Liver (tissue), 8 donors: ENCODE measurements at regions not wholly inside any gene's neighbourhood (a gene's known extent, or its start where the extent isn't known, plus 50 kb on each side); places are given as distances from the start of the nearest gene placed in this dataset.

ENCODE experiments used
- DNase-seq: peaks from one replicate; pipeline ENCODE4 v3.0.0-alpha.2; 2017; ENCODE audit warnings: low spot score
- H3K27ac ChIP-seq, 2 donors: one replicate each; pipeline ENCODE4 v1.7.0; 2013; ENCODE audit warnings: inconsistent platforms in 2 of 2, low read length in 2 of 2, control low read depth in 1 of 2, low read depth in 1 of 2, mild to moderate bottlenecking in 1 of 2
- H3K27me3 ChIP-seq, 4 donors: one replicate each; pipeline versions ENCODE4 v1.6.1 to v1.7.0; 2013; ENCODE audit warnings: low read length in 3 of 4, inconsistent platforms in 1 of 4, mild to moderate bottlenecking in 1 of 4, moderate library complexity in 1 of 4; ENCODE audit not compliant: control insufficient read depth in 4 of 4, insufficient read depth in 4 of 4
- H3K36me3 ChIP-seq, 4 donors: one replicate each; pipeline versions ENCODE4 v1.6.1 to v1.7.0; 2013; ENCODE audit warnings: low read length in 3 of 4, mild to moderate bottlenecking in 3 of 4, low read depth in 1 of 4, moderate library complexity in 1 of 4; ENCODE audit not compliant: control insufficient read depth in 4 of 4, insufficient read depth in 3 of 4
- H3K4me1 ChIP-seq, 4 donors: one replicate each; pipeline versions ENCODE4 v1.6.1 to v1.7.0; 2013; ENCODE audit warnings: low read length in 3 of 4, mild to moderate bottlenecking in 3 of 4, moderate library complexity in 1 of 4; ENCODE audit not compliant: control insufficient read depth in 4 of 4, insufficient read depth in 4 of 4
- H3K4me3 ChIP-seq, 3 donors: one replicate each; pipeline versions ENCODE4 v1.6.1 to v1.7.0; 2013; ENCODE audit warnings: low read length in 3 of 3, control low read depth in 1 of 3, low read depth in 1 of 3, mild to moderate bottlenecking in 1 of 3
- H3K9ac ChIP-seq, 2 donors: one replicate each; pipeline ENCODE4 v1.7.0; 2013; ENCODE audit warnings: low read length in 2 of 2, mild to moderate bottlenecking in 2 of 2, moderate library complexity in 2 of 2, control low read depth in 1 of 2, low read depth in 1 of 2
- H3K9me3 ChIP-seq, 4 donors: one replicate each; pipeline versions ENCODE4 v1.6.1 to v1.7.0; 2013; ENCODE audit warnings: low read length in 3 of 4; ENCODE audit not compliant: control insufficient read depth in 4 of 4
- ATF3 ChIP-seq: IDR thresholded peaks from 2 replicates; pipeline ENCODE4 v1.6.1; 2016; ENCODE audit warnings: antibody characterized with exemption
- CTCF ChIP-seq: fragments of 150-350 bp; IDR thresholded peaks from 2 replicates; pipeline ENCODE4 v1.5.1; 2017; ENCODE audit warnings: improper control_type of control experiment, low read depth, low read length; ENCODE audit not compliant: missing input control
- EGR1 ChIP-seq, 2 donors: IDR thresholded peaks; 2 replicates each; pipeline ENCODE4 v1.6.1; 2016 to 2018; ENCODE audit warnings: antibody characterized with exemption in 2 of 2, low read depth in 2 of 2
- FOXA2 ChIP-seq: IDR thresholded peaks from 2 replicates; pipeline ENCODE4 v1.6.1; 2016; ENCODE audit warnings: antibody characterized with exemption
- GABPA ChIP-seq, 2 donors: IDR thresholded peaks in 1 of 2; conservative IDR thresholded peaks in 1 of 2; 2 replicates each; pipeline ENCODE4 v1.6.1; 2016; ENCODE audit warnings: antibody characterized with exemption in 2 of 2, mild to moderate bottlenecking in 1 of 2, moderate library complexity in 1 of 2
- HNF4G ChIP-seq: IDR thresholded peaks from 2 replicates; pipeline ENCODE4 v1.6.1; 2016; ENCODE audit warnings: antibody characterized with exemption
- NR2F2 ChIP-seq: IDR thresholded peaks from 2 replicates; pipeline ENCODE4 v1.6.1; 2016; ENCODE audit warnings: antibody characterized with exemption
- RAD21 ChIP-seq, 2 donors: IDR thresholded peaks; 2 replicates each; pipeline ENCODE4 v1.6.1; 2016; ENCODE audit warnings: antibody characterized with exemption in 2 of 2, mild to moderate bottlenecking in 2 of 2
- REST ChIP-seq: IDR thresholded peaks from 2 replicates; pipeline ENCODE4 v1.6.1; 2016; ENCODE audit warnings: antibody characterized with exemption, mild to moderate bottlenecking
- RXRA ChIP-seq, 2 donors: IDR thresholded peaks; 2 replicates each; pipeline ENCODE4 v1.6.1; 2017 to 2018; ENCODE audit warnings: antibody characterized with exemption in 2 of 2, mild to moderate bottlenecking in 1 of 2
- SP1 ChIP-seq: IDR thresholded peaks from 2 replicates; pipeline ENCODE4 v1.6.1; 2018; ENCODE audit warnings: antibody characterized with exemption, mild to moderate bottlenecking
- YY1 ChIP-seq: IDR thresholded peaks from 2 replicates; pipeline ENCODE4 v1.6.1; 2016; ENCODE audit warnings: antibody characterized with exemption, mild to moderate bottlenecking
- WGBS: extraction: QIAGEN DNeasy Blood & Tissue Kit; methylation state at CpG from one replicate; pipeline ENCODE4 v1.1.7; 2013; 5-methylcytosine and 5-hydroxymethylcytosine counted together
- TF ChIP-seq, protein P1 (sequence below): IDR thresholded peaks from 2 replicates; pipeline ENCODE4 v1.6.1; 2016; ENCODE audit warnings: antibody characterized with exemption
- donor health status: healthy.
- donor health status: healthy.
- donor health status: healthy.
- donor health status: healthy.
- donor health status: healthy.

GRCh38 chr4:116516711-116517110 lies 568.7 kb downstream of the TRAM1L1 start:
- no peak for DNase-seq
- TF ChIP-seq HNF4G (no peak), YY1 (no peak), FOXA2 (no peak)
- no peaks in the 10 kb centered on the region for H3K27me3 ChIP-seq
- no peaks in the 10 kb centered on the region for H3K36me3 ChIP-seq
- H3K27ac ChIP-seq, result no peak overlapping the region
- H3K4me1 ChIP-seq, result no peaks in the 10 kb centered on the region
- WGBS, result 64% methylated on average over 2 of the region's 2 CpGs
- no peak overlapping the region for H3K9ac ChIP-seq
- H3K9me3 ChIP-seq, result no peaks in the 10 kb centered on the region
- no peak overlapping the region for H3K4me3 ChIP-seq

GRCh38 chr4:116515959-116516358 lies 569.4 kb downstream of the TRAM1L1 start:
- no peak for TF ChIP-seq SP1
- no peak for TF ChIP-seq RXRA (IDR thresholded peaks at IDR 0.05)
- TF ChIP-seq YY1, result no peak
- TF ChIP-seq NR2F2, result no peak
- TF ChIP-seq FOXA2, result no peak
- TF ChIP-seq ATF3, result no peak
- TF ChIP-seq HNF4G, result no peak
- TF ChIP-seq EGR1 (IDR thresholded peaks at IDR 0.05; ENCODE audit: low read depth in 2 of 2), result no peak
- no peak for TF ChIP-seq RAD21 (IDR thresholded peaks at IDR 0.05)
- TF ChIP-seq, protein P1, sequence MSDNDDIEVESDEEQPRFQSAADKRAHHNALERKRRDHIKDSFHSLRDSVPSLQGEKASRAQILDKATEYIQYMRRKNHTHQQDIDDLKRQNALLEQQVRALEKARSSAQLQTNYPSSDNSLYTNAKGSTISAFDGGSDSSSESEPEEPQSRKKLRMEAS, result no peak
- no peak for TF ChIP-seq REST
- TF ChIP-seq GABPA (IDR thresholded peaks at IDR 0.05 in 1 of 2, conservative IDR thresholded peaks at IDR 0.05 in 1 of 2), result no peak
- Histone ChIP-seq H3K9ac (no peak overlapping the region), H3K9me3 (no peaks in the 10 kb centered on the region), H3K4me3 (no peak overlapping the region), H3K4me1 (no peaks in the 10 kb centered on the region), H3K36me3 (no peaks in the 10 kb centered on the region), H3K27ac (no peak overlapping the region), H3K27me3 (no peaks in the 10 kb centered on the region)
- no peak for DNase-seq
- WGBS, result 38% methylated on average over 1 of the region's 1 CpG

DNA sequence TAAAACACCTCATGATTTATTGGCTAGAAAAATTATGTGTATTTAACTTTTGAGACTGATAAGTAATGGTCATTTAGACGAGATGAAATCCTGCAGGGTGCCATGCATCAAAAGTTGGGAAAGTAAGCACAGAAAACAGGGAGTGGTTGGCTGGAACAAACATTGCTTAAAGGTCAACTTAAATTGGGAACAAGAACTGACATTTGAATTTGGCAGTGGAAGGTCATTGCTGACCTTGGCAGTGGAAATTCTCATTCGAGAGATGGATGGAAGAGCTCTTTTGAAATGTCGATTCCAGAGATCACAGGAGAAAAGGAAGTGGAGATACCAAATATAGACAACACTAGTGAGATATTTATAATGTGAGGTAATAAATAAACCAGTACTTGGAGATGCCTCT lies 572.8 kb downstream of the TRAM1L1 start:
- Histone ChIP-seq H3K4me3 (no peak overlapping the region), H3K9me3 (no peaks in the 10 kb centered on the region), H3K9ac (no peak overlapping the region), H3K27ac (no peak overlapping the region), H3K36me3 (no peaks in the 10 kb centered on the region), H3K27me3 (peaks cover 0 to 2% (median 0%) of the 10 kb centered on the region in 4 donors), H3K4me1 (no peaks in the 10 kb centered on the region)
- WGBS, result 52% methylated on average over 3 of the region's 3 CpGs
- no peak for DNase-seq
- no peak for TF ChIP-seq REST
- no peak for TF ChIP-seq CTCF
- TF ChIP-seq, protein P1, result no peak
